ENCODE measurements at regions not wholly inside any gene's neighbourhood (a gene's known extent, or its start where the extent isn't known, plus 50 kb on each side); places are given as distances from the start of the nearest gene placed in this dataset.

DNA sequence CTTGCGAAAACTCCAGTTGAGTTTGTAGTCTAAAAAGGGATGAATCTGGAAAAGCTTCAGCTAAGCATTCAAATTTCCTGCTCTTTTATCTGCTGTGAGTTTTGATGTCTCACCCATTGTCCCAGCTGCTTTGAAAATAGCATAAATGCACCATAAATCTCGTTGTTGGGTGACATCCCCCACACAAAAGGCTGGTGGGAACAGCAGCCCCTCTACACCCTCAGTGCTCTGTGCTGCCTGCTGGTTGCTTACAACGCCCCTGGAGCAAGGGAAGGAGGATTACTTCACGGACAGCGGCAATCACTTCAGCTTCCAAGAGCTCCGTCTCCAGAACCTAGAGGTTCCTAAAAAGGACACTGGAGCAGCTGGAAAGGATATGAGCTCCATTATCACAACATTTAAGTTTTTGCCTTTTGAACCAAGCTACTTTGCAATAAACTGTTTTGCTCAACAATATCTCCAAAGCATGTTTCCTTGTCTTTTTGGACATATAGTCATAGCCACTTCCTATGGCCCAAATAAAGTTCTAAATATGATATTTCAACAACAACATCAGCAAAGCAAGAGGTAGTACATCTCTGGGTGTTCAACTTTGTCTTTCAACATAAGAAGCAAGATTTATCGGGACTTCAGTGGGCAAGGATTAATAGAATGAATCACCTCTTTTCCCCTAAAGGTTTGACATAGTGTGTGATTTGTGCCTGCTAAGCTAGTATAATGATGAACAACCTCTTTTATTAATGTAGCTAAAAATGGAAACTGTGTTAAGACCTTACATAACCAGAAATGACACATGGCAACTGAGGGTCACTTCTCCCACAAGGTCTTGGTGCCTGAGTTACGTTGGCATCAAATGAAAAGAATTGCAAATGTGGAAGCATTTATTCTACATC, 413.5 kb downstream of the TXNL1 start:
- TF ChIP-seq, protein P1, sequence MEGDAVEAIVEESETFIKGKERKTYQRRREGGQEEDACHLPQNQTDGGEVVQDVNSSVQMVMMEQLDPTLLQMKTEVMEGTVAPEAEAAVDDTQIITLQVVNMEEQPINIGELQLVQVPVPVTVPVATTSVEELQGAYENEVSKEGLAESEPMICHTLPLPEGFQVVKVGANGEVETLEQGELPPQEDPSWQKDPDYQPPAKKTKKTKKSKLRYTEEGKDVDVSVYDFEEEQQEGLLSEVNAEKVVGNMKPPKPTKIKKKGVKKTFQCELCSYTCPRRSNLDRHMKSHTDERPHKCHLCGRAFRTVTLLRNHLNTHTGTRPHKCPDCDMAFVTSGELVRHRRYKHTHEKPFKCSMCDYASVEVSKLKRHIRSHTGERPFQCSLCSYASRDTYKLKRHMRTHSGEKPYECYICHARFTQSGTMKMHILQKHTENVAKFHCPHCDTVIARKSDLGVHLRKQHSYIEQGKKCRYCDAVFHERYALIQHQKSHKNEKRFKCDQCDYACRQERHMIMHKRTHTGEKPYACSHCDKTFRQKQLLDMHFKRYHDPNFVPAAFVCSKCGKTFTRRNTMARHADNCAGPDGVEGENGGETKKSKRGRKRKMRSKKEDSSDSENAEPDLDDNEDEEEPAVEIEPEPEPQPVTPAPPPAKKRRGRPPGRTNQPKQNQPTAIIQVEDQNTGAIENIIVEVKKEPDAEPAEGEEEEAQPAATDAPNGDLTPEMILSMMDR (IDR thresholded peaks at IDR 0.05) = no peak
- TF ChIP-seq POLR2A (IDR thresholded peaks at IDR 0.05; ENCODE audit: low read depth) (no peak), POLR2AphosphoS5 (IDR thresholded peaks at IDR 0.05) (no peak), EP300 (IDR thresholded peaks at IDR 0.05) (no peak)
